Astrocyte of the cerebellum (primary cell): ENCODE measurements at regions not wholly inside any gene's neighbourhood (a gene's known extent, or its start where the extent isn't known, plus 50 kb on each side); places are given as distances from the start of the nearest gene placed in this dataset.

ENCODE experiments used
- DNase-seq: peaks from one replicate; pipeline ENCODE4 v3.0.0-alpha.2; 2011; ENCODE audit warnings: low read depth
- H3K4me3 ChIP-seq: 2 replicates; pipeline ENCODE4 v1.5.1; 2011; ENCODE audit warnings: mild to moderate bottlenecking, low read depth, low read length, moderate library complexity
- CTCF ChIP-seq: IDR thresholded peaks from 2 replicates; pipeline ENCODE4 v1.5.1; 2012; ENCODE audit warnings: low read length, low read depth, moderate library complexity, mild to moderate bottlenecking; ENCODE audit errors: missing control alignments
- in situ Hi-C: cut with HindIII; loops from 2 replicates; pipeline ENCODE4 v1.10.0; 2017; ENCODE audit warnings: low sequenced_read_pairs

GRCh38 chr17:13721705-13722104 lies 120.0 kb upstream of the HS3ST3A1 start:
- no peak for TF ChIP-seq CTCF
- H3K4me3 ChIP-seq: no peak overlapping the region
- in situ Hi-C loops: no loop called here
- DNase-seq: no peak

- H3K4me3 ChIP-seq: no peak overlapping the region
- in situ Hi-C loops: no loop called here
- TF ChIP-seq CTCF: no peak
- no peak for DNase-seq
These were observed 123.7 kb upstream of the HS3ST3A1 start for GRCh38 chr17:13725288-13725990.

GRCh38 chr17:13727441-13728171 lies 125.9 kb upstream of the HS3ST3A1 start:
- TF ChIP-seq CTCF: no peak
- DNase-seq: no peak
- in situ Hi-C loops: no loop called here
- H3K4me3 ChIP-seq: no peak overlapping the region

GRCh38 chr17:13728781-13729180 lies 127.1 kb upstream of the HS3ST3A1 start:
- in situ Hi-C loops: no loop called here
- no peak for DNase-seq
- TF ChIP-seq CTCF: no peak
- no peak overlapping the region for H3K4me3 ChIP-seq

GRCh38 chr17:13729466-13730134 lies 127.9 kb upstream of the HS3ST3A1 start:
- in situ Hi-C loops: no loop called here
- no peak for TF ChIP-seq CTCF
- no peak overlapping the region for H3K4me3 ChIP-seq
- no peak for DNase-seq

GRCh38 chr17:13734880-13735279 lies 133.2 kb upstream of the HS3ST3A1 start:
- in situ Hi-C loops: no loop called here
- no peak for TF ChIP-seq CTCF
- no peak overlapping the region for H3K4me3 ChIP-seq
- no peak for DNase-seq
